DOHH2 (cell line): ENCODE measurements at regions not wholly inside any gene's neighbourhood (a gene's known extent, or its start where the extent isn't known, plus 50 kb on each side); places are given as distances from the start of the nearest gene placed in this dataset.

Source experiments
- H3F3A ChIP-seq: fragments of 200-600 bp; sonication (generic), shearing (Covaris generic); 2 replicates; pipeline ENCODE4 v1.6.0; 2016; ENCODE audit warnings: antibody characterized with exemption, mild to moderate bottlenecking; ENCODE audit not compliant: control insufficient read depth, insufficient read depth
- H3K27ac ChIP-seq: fragments of 200-600 bp; sonication (generic); 2 replicates; pipeline ENCODE4 v1.5.1; 2014; ENCODE audit warnings: low read depth, mild to moderate bottlenecking, low read length, moderate library complexity
- H3K27me3 ChIP-seq: fragments of 200-600 bp; sonication (generic); 2 replicates; pipeline ENCODE4 v1.6.1; 2014; ENCODE audit warnings: mild to moderate bottlenecking, low read length, mixed read lengths; ENCODE audit not compliant: control insufficient read depth
- H3K36me3 ChIP-seq: fragments of 200-600 bp; sonication (generic); 2 replicates; pipeline ENCODE4 v1.6.1; 2014; ENCODE audit warnings: mild to moderate bottlenecking, low read length, moderate library complexity, mixed read lengths; ENCODE audit not compliant: control insufficient read depth
- H3K4me1 ChIP-seq: fragments of 200-600 bp; sonication (generic); 2 replicates; pipeline ENCODE4 v1.6.1; 2014; ENCODE audit warnings: mild to moderate bottlenecking, low read length, mixed read lengths; ENCODE audit not compliant: control insufficient read depth
- H3K4me2 ChIP-seq: fragments of 200-600 bp; sonication (generic); 2 replicates; pipeline ENCODE4 v1.6.0; 2014; ENCODE audit warnings: mild to moderate bottlenecking, low read length, moderate library complexity
- H3K4me3 ChIP-seq: fragments of 200-600 bp; sonication (generic); 2 replicates; pipeline ENCODE4 v1.5.1; 2014; ENCODE audit warnings: mild to moderate bottlenecking, low read length, mixed read lengths
- H3K79me2 ChIP-seq: fragments of 200-600 bp; sonication (generic); 2 replicates; pipeline ENCODE4 v1.6.1; 2014; ENCODE audit warnings: mild to moderate bottlenecking, low read length, mixed read lengths; ENCODE audit not compliant: control insufficient read depth
- H3K9me2 ChIP-seq: fragments of 200-600 bp; sonication (generic); replicated peaks from 2 replicates; pipeline ENCODE4 v1.6.1; 2014; ENCODE audit warnings: mild to moderate bottlenecking, low read length, mixed read lengths; ENCODE audit not compliant: control insufficient read depth
- H3K9me3 ChIP-seq: fragments of 200-600 bp; sonication (generic); 2 replicates; pipeline ENCODE4 v1.6.1; 2014; ENCODE audit warnings: antibody characterized with exemption, low read length, mixed read lengths; ENCODE audit not compliant: control insufficient read depth, insufficient read depth
- H4K20me1 ChIP-seq: fragments of 200-600 bp; sonication (generic); 2 replicates; pipeline ENCODE4 v1.6.0; 2014; ENCODE audit warnings: low read depth, mild to moderate bottlenecking, antibody characterized with exemption, low read length, moderate library complexity; ENCODE audit not compliant: control insufficient read depth, insufficient read depth
- CTCF ChIP-seq: fragments of 200-600 bp; sonication (generic); IDR thresholded peaks from one replicate; pipeline ENCODE4 v1.5.1; 2014; ENCODE audit warnings: antibody characterized with exemption, mild to moderate bottlenecking, low read depth, low read length; ENCODE audit not compliant: poor library complexity, severe bottlenecking
- EZH2phosphoT487 ChIP-seq: fragments of 200-600 bp; sonication (generic); IDR thresholded peaks from 2 replicates; pipeline ENCODE4 v1.6.1; 2017; ENCODE audit warnings: borderline replicate concordance, mild to moderate bottlenecking, antibody characterized with exemption, low read length, moderate library complexity, mixed read lengths

GRCh38 chr1:235027076-235027861 is 101.4 kb downstream of the TOMM20 start:
- no peak for TF ChIP-seq CTCF
- TF ChIP-seq EZH2phosphoT487 = no peak
- Histone ChIP-seq H3K4me1 (no peaks in the 10 kb centered on the region; the same call in 1 of the 2 replicates), H4K20me1 (no peaks in the 10 kb centered on the region), H3K9me2 (no peaks in the 10 kb centered on the region), H3K79me2 (no peaks in the 10 kb centered on the region), H3K9me3 (no peaks in the 10 kb centered on the region), H3K27ac (no peak overlapping the region), H3K4me3 (no peak overlapping the region), H3K27me3 (peaks cover 24% of the 10 kb centered on the region), H3F3A (no peaks in the 10 kb centered on the region), H3K36me3 (no peaks in the 10 kb centered on the region), H3K4me2 (no peak overlapping the region)

GRCh38 chr1:235025422-235025984 is 103.1 kb downstream of the TOMM20 start:
- Histone ChIP-seq H3K4me1 (no peaks in the 10 kb centered on the region; the same call in 1 of the 2 replicates), H3K36me3 (no peaks in the 10 kb centered on the region), H3F3A (no peaks in the 10 kb centered on the region), H3K4me3 (no peak overlapping the region), H3K4me2 (no peak overlapping the region), H3K79me2 (no peaks in the 10 kb centered on the region), H4K20me1 (no peaks in the 10 kb centered on the region), H3K27me3 (peaks cover 29% of the 10 kb centered on the region), H3K9me3 (no peaks in the 10 kb centered on the region), H3K27ac (no peak overlapping the region), H3K9me2 (no peaks in the 10 kb centered on the region)
- TF ChIP-seq CTCF (no peak), EZH2phosphoT487 (no peak)

GRCh38 chr1:235024711-235025421 is 103.8 kb downstream of the TOMM20 start:
- Histone ChIP-seq H3K27ac (no peak overlapping the region), H3K79me2 (no peaks in the 10 kb centered on the region), H3K36me3 (no peaks in the 10 kb centered on the region), H3K4me1 (no peaks in the 10 kb centered on the region; the same call in 1 of the 2 replicates), H3K4me2 (no peak overlapping the region), H3K4me3 (no peak overlapping the region), H3K27me3 (peaks cover 29% of the 10 kb centered on the region), H3K9me3 (no peaks in the 10 kb centered on the region), H4K20me1 (no peaks in the 10 kb centered on the region), H3F3A (no peaks in the 10 kb centered on the region), H3K9me2 (no peaks in the 10 kb centered on the region)
- TF ChIP-seq CTCF (no peak), EZH2phosphoT487 (no peak)
